Prostate gland (tissue), 2 donors: ENCODE measurements at regions not wholly inside any gene's neighbourhood (a gene's known extent, or its start where the extent isn't known, plus 50 kb on each side); places are given as distances from the start of the nearest gene placed in this dataset.

Experiments
- DNase-seq: peaks from one replicate; pipeline ENCODE4 v3.0.0-alpha.2; 2019; ENCODE audit warnings: low spot score
- H3K27ac ChIP-seq, 2 donors: fragments of 200-600 bp; sonication (generic); 2 replicates each; pipeline ENCODE4 v1.5.1; 2017 to 2019
- H3K27me3 ChIP-seq: fragments of 200-600 bp; sonication (generic); replicated peaks from 2 replicates; pipeline ENCODE4 v1.5.1; 2019; ENCODE audit not compliant: insufficient read depth
- H3K36me3 ChIP-seq, 2 donors: fragments of 200-600 bp; sonication (generic); 1 replicate in 1 of 2; 2 replicates in 1 of 2; pipeline versions ENCODE4 v1.5.1 to v1.8.1; 2017 to 2019
- H3K4me1 ChIP-seq: fragments of 200-600 bp; sonication (generic); replicated peaks from 2 replicates; pipeline ENCODE4 v1.5.1; 2019
- H3K4me3 ChIP-seq, 2 donors: fragments of 200-600 bp; sonication (generic); 2 replicates each; pipeline ENCODE4 v1.5.1; 2017 to 2019
- H3K9me3 ChIP-seq: fragments of 200-600 bp; sonication (generic); 2 replicates; pipeline ENCODE4 v1.5.1; 2017
- CTCF ChIP-seq, 4 experiments: fragments of 200-600 bp in 2 of 4; fragments of 450-650 bp in 2 of 4; sonication (generic) in 2 of 4; IDR thresholded peaks; 1 replicate in 3 of 4; 2 replicates in 1 of 4; pipeline ENCODE4 v1.5.1; 2016 to 2019; ENCODE audit warnings: antibody characterized with exemption in 4 of 4, mild to moderate bottlenecking in 2 of 4, moderate library complexity in 2 of 4
- POLR2A ChIP-seq: fragments of 450-650 bp; IDR thresholded peaks from one replicate; pipeline ENCODE4 v1.6.1; 2016; ENCODE audit warnings: antibody characterized with exemption, mild to moderate bottlenecking
- POLR2AphosphoS5 ChIP-seq: sonication (generic); formaldehyde crosslinking; IDR thresholded peaks from one replicate; pipeline ENCODE4 v1.6.1; 2017; ENCODE audit warnings: antibody characterized with exemption
- WGBS: methylation state at CpG from one replicate; pipeline ENCODE4 v1.1.5; 2018; 5-methylcytosine and 5-hydroxymethylcytosine counted together
- intact Hi-C: fragments of 100-400 bp; cut with DNase I; formaldehyde crosslinking; loops from one replicate; pipeline ENCODE4 v1.14.2; 2022

GRCh38 chr16:17947637-17948036 lies 388.9 kb downstream of the NPIPA8 start:
- intact Hi-C loops: no loop called here
- WGBS: 96% methylated on average over 3 of the region's 3 CpGs
- Histone ChIP-seq H3K27ac (no peak overlapping the region), H3K4me3 (no peak overlapping the region), H3K27me3 (peaks cover 4% of the 10 kb centered on the region), H3K9me3 (no peaks in the 10 kb centered on the region), H3K4me1 (no peaks in the 10 kb centered on the region), H3K36me3 (no peaks in the 10 kb centered on the region)
- TF ChIP-seq CTCF (IDR thresholded peaks at IDR 0.05): no peak
- TF ChIP-seq POLR2AphosphoS5: no peak
- TF ChIP-seq POLR2A: no peak
- no peak for DNase-seq

- TF ChIP-seq POLR2AphosphoS5 (no peak), CTCF (IDR thresholded peaks at IDR 0.05) (no peak), POLR2A (no peak)
- WGBS: 84% methylated on average over 1 of the region's 1 CpG
- no peak overlapping the region for H3K4me3 ChIP-seq
- no peaks in the 10 kb centered on the region for H3K4me1 ChIP-seq
- H3K9me3 ChIP-seq: no peaks in the 10 kb centered on the region
- peaks cover 4% of the 10 kb centered on the region for H3K27me3 ChIP-seq
- no peak overlapping the region for H3K27ac ChIP-seq
- intact Hi-C loops: no loop called here
- DNase-seq: no peak
- H3K36me3 ChIP-seq: no peaks in the 10 kb centered on the region
These were observed 389.4 kb downstream of the NPIPA8 start for GRCh38 chr16:17947165-17947564.

GRCh38 chr16:17945080-17945601 lies 391.4 kb downstream of the NPIPA8 start:
- WGBS: 81% methylated on average over 5 of the region's 5 CpGs
- H3K27me3 ChIP-seq: peaks cover 4% of the 10 kb centered on the region
- no peak for TF ChIP-seq POLR2A
- no peak for TF ChIP-seq POLR2AphosphoS5
- TF ChIP-seq CTCF (IDR thresholded peaks at IDR 0.05): no peak
- H3K27ac ChIP-seq: no peak overlapping the region
- H3K4me1 ChIP-seq: no peaks in the 10 kb centered on the region
- no peak overlapping the region for H3K4me3 ChIP-seq
- intact Hi-C loops: no loop called here
- no peaks in the 10 kb centered on the region for H3K36me3 ChIP-seq
- no peaks in the 10 kb centered on the region for H3K9me3 ChIP-seq
- DNase-seq: no peak

- Histone ChIP-seq H3K27me3 (peaks cover 4% of the 10 kb centered on the region), H3K4me1 (no peaks in the 10 kb centered on the region), H3K9me3 (no peaks in the 10 kb centered on the region), H3K27ac (no peak overlapping the region), H3K4me3 (no peak overlapping the region), H3K36me3 (no peaks in the 10 kb centered on the region)
- no peak for DNase-seq
- no peak for TF ChIP-seq CTCF (IDR thresholded peaks at IDR 0.05)
- no peak for TF ChIP-seq POLR2AphosphoS5
- no peak for TF ChIP-seq POLR2A
- 97% methylated on average over 2 of the region's 2 CpGs for WGBS
- intact Hi-C loops: no loop called here
These were observed 392.2 kb downstream of the NPIPA8 start for GRCh38 chr16:17944345-17944744.

- TF ChIP-seq POLR2AphosphoS5: no peak
- TF ChIP-seq CTCF (IDR thresholded peaks at IDR 0.05): no peak
- TF ChIP-seq POLR2A: no peak
- no peaks in the 10 kb centered on the region for H3K27me3 ChIP-seq
- H3K4me3 ChIP-seq: no peak overlapping the region
- WGBS: 89% methylated on average over 12 of the region's 12 CpGs
- no peaks in the 10 kb centered on the region for H3K4me1 ChIP-seq
- H3K36me3 ChIP-seq: no peaks in the 10 kb centered on the region
- no peaks in the 10 kb centered on the region for H3K9me3 ChIP-seq
- no peak overlapping the region for H3K27ac ChIP-seq
- no peak for DNase-seq
- intact Hi-C loops: no loop called here
These were observed 394.5 kb downstream of the NPIPA8 start for GRCh38 chr16:17942067-17942466.
